ENCODE measurements at regions not wholly inside any gene's neighbourhood (a gene's known extent, or its start where the extent isn't known, plus 50 kb on each side); places are given as distances from the start of the nearest gene placed in this dataset.

DNA sequence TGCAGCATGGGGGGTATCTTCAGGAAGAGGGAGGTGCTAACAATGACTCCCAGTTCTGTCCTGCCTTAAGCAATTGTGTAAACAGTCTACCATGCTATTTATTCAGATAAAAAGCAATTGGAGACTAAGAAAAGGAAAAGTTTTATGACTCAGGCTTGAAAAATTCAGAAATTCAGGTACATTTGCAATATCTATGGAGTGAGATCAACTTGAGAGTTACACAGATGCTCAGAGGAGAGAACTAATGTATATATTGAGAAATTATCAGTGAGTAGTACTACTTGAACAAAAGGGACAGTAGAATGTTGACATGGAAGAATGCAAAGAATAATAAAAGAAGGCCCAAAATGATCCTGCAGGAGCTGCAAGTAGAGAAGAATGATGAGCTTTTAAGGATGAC is 277.6 kb upstream of the DACH1 start:
- ChIA-PET CTCF (ENCODE audit: low intra/inter-chr PET ratio, low total read pairs) (no interaction called here), POLR2A (no interaction called here)
- no peaks in the 10 kb centered on the region for H3K9me3 ChIP-seq (ENCODE audit: low read length)
- H3K27me3 ChIP-seq (ENCODE audit: control insufficient read depth in 1 of 2, insufficient read depth in 2 of 2, low read length in 2 of 2), result no peaks in the 10 kb centered on the region
- DNase-seq (ENCODE audit: low spot score) (no peak), FAIRE-seq (no peak), ATAC-seq (no peak)
- no peak overlapping the region for H3K4me3 ChIP-seq (replicated peaks in 1 of 3; ENCODE audit: insufficient read depth in 1 of 3, low read depth in 2 of 3, low read length in 3 of 3)
- TF ChIP-seq ZNF614 (CRISPR knock-in tag; IDR thresholded peaks at IDR 0.05; ENCODE audit: borderline replicate concordance), result no peak
- in situ Hi-C loops (cut with HindIII; ENCODE audit: extremely low pct_ligation_motif_present, low pct_unique_long_range_greater_than_20kb) (no loop called here), intact Hi-C loops (cut with micrococcal nuclease; ENCODE audit: unreplicated experiment) (no loop called here)
- H2AFZ ChIP-seq (ENCODE audit: low read length), result no peak overlapping the region
- no peaks in the 10 kb centered on the region for H3K4me1 ChIP-seq (ENCODE audit: insufficient read depth, low read length)
- no peak overlapping the region for H3K4me2 ChIP-seq (ENCODE audit: low read depth, low read length)
- no peak overlapping the region for H3K27ac ChIP-seq (ENCODE audit: extremely low read length, insufficient read depth, low read length)
- no peak overlapping the region for H3K9ac ChIP-seq (ENCODE audit: insufficient read depth, low read depth, low read length)
- no peaks in the 10 kb centered on the region for H3K36me3 ChIP-seq (replicated peaks in 1 of 2; ENCODE audit: control insufficient read depth in 1 of 2, insufficient read depth in 2 of 2, low read length in 2 of 2)
- H3K79me2 ChIP-seq (ENCODE audit: insufficient read depth, low read length), result no peaks in the 10 kb centered on the region
- BruUV-seq (replicated peaks), result no TSS peak
- no peaks in the 10 kb centered on the region for H4K20me1 ChIP-seq (ENCODE audit: insufficient read depth, low read length)

DNA sequence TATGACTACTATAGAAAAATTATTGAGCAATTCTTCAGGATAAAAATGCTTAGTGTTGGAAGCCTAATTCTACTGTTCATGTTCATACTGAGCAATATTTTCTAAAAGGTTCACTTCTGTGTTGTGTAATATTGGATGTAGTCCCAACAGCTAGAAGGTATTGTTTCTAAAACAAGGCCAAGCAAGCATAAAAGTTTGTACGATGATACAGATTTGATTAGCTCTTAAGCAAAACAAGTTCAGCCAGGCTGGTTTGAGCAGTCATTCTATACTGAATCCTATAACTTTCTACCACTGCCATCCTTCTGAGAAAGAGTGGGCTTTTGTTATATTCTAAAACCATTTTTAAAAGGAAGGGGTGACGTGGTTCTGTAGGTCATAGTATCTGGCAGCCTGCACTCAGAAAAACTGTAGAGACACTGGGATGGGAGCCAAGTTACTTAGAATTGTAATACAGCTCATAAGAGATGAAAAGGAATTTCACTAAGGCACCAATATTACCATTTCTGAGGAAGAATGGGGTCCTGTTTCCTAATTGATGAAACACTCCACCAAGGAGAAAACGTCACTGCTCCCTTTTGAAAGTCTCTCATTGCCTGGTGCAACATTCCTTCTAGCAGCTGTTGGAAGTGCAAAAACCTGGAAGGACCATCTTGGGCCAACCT is 275.0 kb upstream of the DACH1 start:
- ChIA-PET CTCF (ENCODE audit: low intra/inter-chr PET ratio, low total read pairs) (no interaction called here), POLR2A (no interaction called here)
- no peak overlapping the region for H3K4me2 ChIP-seq (ENCODE audit: low read depth, low read length)
- H3K4me1 ChIP-seq (ENCODE audit: insufficient read depth, low read length), result no peaks in the 10 kb centered on the region
- no peak overlapping the region for H3K9ac ChIP-seq (ENCODE audit: insufficient read depth, low read depth, low read length)
- intact Hi-C loops (cut with micrococcal nuclease; ENCODE audit: unreplicated experiment), result no loop called here
- no peak overlapping the region for H3K27ac ChIP-seq (ENCODE audit: extremely low read length, insufficient read depth, low read length)
- BruUV-seq (replicated peaks), result no TSS peak
- H3K36me3 ChIP-seq (replicated peaks in 1 of 2; ENCODE audit: control insufficient read depth in 1 of 2, insufficient read depth in 2 of 2, low read length in 2 of 2), result no peaks in the 10 kb centered on the region
- DNase-seq (ENCODE audit: low spot score), result no peak
- no peak for ATAC-seq
- no peak overlapping the region for H2AFZ ChIP-seq (ENCODE audit: low read length)
- H3K79me2 ChIP-seq (ENCODE audit: insufficient read depth, low read length), result no peaks in the 10 kb centered on the region
- no peaks in the 10 kb centered on the region for H3K27me3 ChIP-seq (ENCODE audit: control insufficient read depth in 1 of 2, insufficient read depth in 2 of 2, low read length in 2 of 2)
- no peaks in the 10 kb centered on the region for H4K20me1 ChIP-seq (ENCODE audit: insufficient read depth, low read length)
- no peaks in the 10 kb centered on the region for H3K9me3 ChIP-seq (ENCODE audit: low read length)
- TF ChIP-seq KLF12 (CRISPR knock-in tag; IDR thresholded peaks at IDR 0.05; ENCODE audit: borderline replicate concordance) (no peak), PCBP2 (optimal IDR thresholded peaks at IDR 0.05; ENCODE audit: low read depth, low read length, poor library complexity, severe bottlenecking) (no peak), IKZF4 (CRISPR knock-in tag; IDR thresholded peaks at IDR 0.05; ENCODE audit: borderline replicate concordance, low read depth, not compliant biosample characterization) (no peak), MBNL3 (CRISPR knock-in tag; conservative IDR thresholded peaks at IDR 0.05) (no peak), RAD51 (IDR thresholded peaks at IDR 0.05; ENCODE audit: borderline replicate concordance) (no peak), CBX5 (CRISPR knock-in tag; IDR thresholded peaks at IDR 0.05; ENCODE audit: borderline replicate concordance) (no peak), FOXA1 (IDR thresholded peaks at IDR 0.05) (no peak), FOXA1 (CRISPR knock-in tag; IDR thresholded peaks at IDR 0.05) (no peak), ZBTB42 (CRISPR knock-in tag; IDR thresholded peaks at IDR 0.05) (no peak), DR1 (CRISPR knock-in tag; IDR thresholded peaks at IDR 0.05) (no peak)
- TF ChIP-seq, protein P1, sequence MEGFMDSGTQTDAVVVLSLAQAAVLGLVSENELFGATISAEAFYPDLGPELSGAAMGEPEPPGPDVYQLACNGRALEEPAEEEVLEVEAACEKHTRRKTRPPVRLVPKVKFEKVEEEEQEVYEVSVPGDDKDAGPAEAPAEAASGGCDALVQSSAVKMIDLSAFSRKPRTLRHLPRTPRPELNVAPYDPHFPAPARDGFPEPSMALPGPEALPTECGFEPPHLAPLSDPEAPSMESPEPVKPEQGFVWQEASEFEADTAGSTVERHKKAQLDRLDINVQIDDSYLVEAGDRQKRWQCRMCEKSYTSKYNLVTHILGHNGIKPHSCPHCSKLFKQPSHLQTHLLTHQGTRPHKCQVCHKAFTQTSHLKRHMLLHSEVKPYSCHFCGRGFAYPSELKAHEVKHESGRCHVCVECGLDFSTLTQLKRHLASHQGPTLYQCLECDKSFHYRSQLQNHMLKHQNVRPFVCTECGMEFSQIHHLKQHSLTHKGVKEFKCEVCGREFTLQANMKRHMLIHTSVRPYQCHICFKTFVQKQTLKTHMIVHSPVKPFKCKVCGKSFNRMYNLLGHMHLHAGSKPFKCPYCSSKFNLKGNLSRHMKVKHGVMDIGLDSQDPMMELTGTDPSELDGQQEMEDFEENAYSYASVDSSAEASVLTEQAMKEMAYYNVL (CRISPR knock-in tag; IDR thresholded peaks at IDR 0.05; ENCODE audit: borderline replicate concordance), result no peak
- no peak overlapping the region for H3K4me3 ChIP-seq (replicated peaks in 1 of 3; ENCODE audit: insufficient read depth in 1 of 3, low read depth in 2 of 3, low read length in 3 of 3)
- FAIRE-seq, result no peak
- in situ Hi-C loops (cut with HindIII; ENCODE audit: extremely low pct_ligation_motif_present, low pct_unique_long_range_greater_than_20kb), result no loop called here
- 18% methylated on average over 3 of the region's 3 CpGs for WGBS (ENCODE audit: low lambda C conversion rate)
